Stimulated activated effector memory CD8-positive, alpha-beta T cell treated with anti-CD3 and anti-CD28 coated beads, Interleukin-12 subunit alpha, Interleukin-12 subunit beta, amount 100 ng/mL, for 72 hours (primary cell): ENCODE measurements at regions not wholly inside any gene's neighbourhood (a gene's known extent, or its start where the extent isn't known, plus 50 kb on each side); places are given as distances from the start of the nearest gene placed in this dataset.

Source experiments
- ATAC-seq: fragments of 150-1000 bp; cut with Tn5 transposase; 2 replicates; pipeline ENCODE4 v1.10.0; 2021
- DNase-seq, 2 donors: peaks; one replicate each; pipeline ENCODE4 v3.0.0; 2021 to 2022; ENCODE audit warnings: low spot score in 2 of 2
- H3K27ac Mint-ChIP-seq: one replicate; pipeline ENCODE4 v1.8.0; 2022; ENCODE audit warnings: mild to moderate bottlenecking, mixed read lengths
- H3K36me3 Mint-ChIP-seq: one replicate; pipeline ENCODE4 v1.8.0; 2022; ENCODE audit warnings: mild to moderate bottlenecking, mixed read lengths
- H3K4me1 Mint-ChIP-seq: one replicate; pipeline ENCODE4 v1.8.0; 2022; ENCODE audit warnings: mixed read lengths
- H3K4me3 Mint-ChIP-seq: one replicate; pipeline ENCODE4 v1.8.0; 2022; ENCODE audit warnings: mild to moderate bottlenecking, mixed read lengths
- H3K9me3 Mint-ChIP-seq: one replicate; pipeline ENCODE4 v1.8.0; 2022; ENCODE audit warnings: mixed read lengths

GRCh38 chr1:82449506-82450057 lies 648.8 kb downstream of the ADGRL2 start:
- H3K9me3 Mint-ChIP-seq: peaks cover 33% of the 10 kb centered on the region
- no peaks in the 10 kb centered on the region for H3K36me3 Mint-ChIP-seq
- no peak overlapping the region for H3K4me3 Mint-ChIP-seq
- DNase-seq (no peak), ATAC-seq (no peak)
- H3K4me1 Mint-ChIP-seq: no peaks in the 10 kb centered on the region
- H3K27ac Mint-ChIP-seq: no peak overlapping the region

DNA sequence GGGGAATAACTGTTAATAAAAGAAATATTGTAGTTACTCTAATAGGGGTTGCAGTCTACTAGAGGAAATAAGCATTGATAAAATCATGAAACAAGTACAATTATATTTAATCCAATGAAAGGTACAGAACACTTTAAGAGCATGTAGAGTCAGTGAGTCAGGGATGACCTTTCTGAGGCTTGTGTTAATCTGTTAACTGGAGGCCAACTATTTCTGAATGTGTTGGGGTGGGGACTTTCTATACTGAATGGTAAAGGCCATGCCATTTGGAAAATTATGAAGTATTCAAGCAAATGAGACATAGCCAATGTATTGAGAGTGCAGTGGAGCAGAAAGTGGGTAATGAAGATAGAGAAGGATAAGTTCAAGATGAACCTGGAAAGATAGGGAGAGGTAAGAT lies 646.2 kb downstream of the ADGRL2 start:
- DNase-seq: no peak
- H3K4me1 Mint-ChIP-seq: no peaks in the 10 kb centered on the region
- no peaks in the 10 kb centered on the region for H3K36me3 Mint-ChIP-seq
- no peak overlapping the region for H3K4me3 Mint-ChIP-seq
- no peak overlapping the region for H3K27ac Mint-ChIP-seq
- no peak for ATAC-seq
- H3K9me3 Mint-ChIP-seq: peaks cover 31% of the 10 kb centered on the region

- Mint-ChIP-seq H3K36me3 (no peaks in the 10 kb centered on the region), H3K4me1 (no peaks in the 10 kb centered on the region), H3K27ac (no peak overlapping the region), H3K4me3 (no peak overlapping the region), H3K9me3 (peaks cover 28% of the 10 kb centered on the region)
- DNase-seq (no peak), ATAC-seq (no peak)
These were observed 645.5 kb downstream of the ADGRL2 start for GRCh38 chr1:82446236-82446635.

GRCh38 chr1:82445827-82446226 lies 645.1 kb downstream of the ADGRL2 start:
- H3K36me3 Mint-ChIP-seq: no peaks in the 10 kb centered on the region
- no peaks in the 10 kb centered on the region for H3K4me1 Mint-ChIP-seq
- peaks cover 28% of the 10 kb centered on the region for H3K9me3 Mint-ChIP-seq
- H3K4me3 Mint-ChIP-seq: no peak overlapping the region
- DNase-seq: no peak
- H3K27ac Mint-ChIP-seq: no peak overlapping the region
- ATAC-seq: no peak

GRCh38 chr1:82445132-82445531 lies 644.4 kb downstream of the ADGRL2 start:
- H3K36me3 Mint-ChIP-seq: no peaks in the 10 kb centered on the region
- H3K9me3 Mint-ChIP-seq: peaks cover 27% of the 10 kb centered on the region
- no peak for ATAC-seq
- H3K4me3 Mint-ChIP-seq: no peak overlapping the region
- no peaks in the 10 kb centered on the region for H3K4me1 Mint-ChIP-seq
- H3K27ac Mint-ChIP-seq: no peak overlapping the region
- DNase-seq: no peak

- Mint-ChIP-seq H3K4me1 (no peaks in the 10 kb centered on the region), H3K27ac (no peak overlapping the region), H3K4me3 (no peak overlapping the region), H3K36me3 (no peaks in the 10 kb centered on the region), H3K9me3 (peaks cover 16% of the 10 kb centered on the region)
- no peak for DNase-seq
- ATAC-seq: no peak
These were observed 640.7 kb downstream of the ADGRL2 start for GRCh38 chr1:82441402-82441801.

GRCh38 chr1:82423174-82423815 lies 622.6 kb downstream of the ADGRL2 start:
- DNase-seq: no peak
- Mint-ChIP-seq H3K36me3 (no peaks in the 10 kb centered on the region), H3K27ac (no peak overlapping the region), H3K4me1 (no peaks in the 10 kb centered on the region), H3K9me3 (peaks cover 15% of the 10 kb centered on the region), H3K4me3 (no peak overlapping the region)
- no peak for ATAC-seq

GRCh38 chr1:82421782-82422181 lies 621.0 kb downstream of the ADGRL2 start:
- ATAC-seq (no peak), DNase-seq (no peak)
- H3K27ac Mint-ChIP-seq: no peak overlapping the region
- H3K9me3 Mint-ChIP-seq: peaks cover 13% of the 10 kb centered on the region
- H3K4me1 Mint-ChIP-seq: no peaks in the 10 kb centered on the region
- H3K36me3 Mint-ChIP-seq: no peaks in the 10 kb centered on the region
- H3K4me3 Mint-ChIP-seq: no peak overlapping the region

GRCh38 chr1:82420584-82420983 lies 619.9 kb downstream of the ADGRL2 start:
- no peaks in the 10 kb centered on the region for H3K36me3 Mint-ChIP-seq
- H3K27ac Mint-ChIP-seq: no peak overlapping the region
- no peak overlapping the region for H3K4me3 Mint-ChIP-seq
- H3K4me1 Mint-ChIP-seq: no peaks in the 10 kb centered on the region
- peaks cover 10% of the 10 kb centered on the region for H3K9me3 Mint-ChIP-seq
- no peak for ATAC-seq
- no peak for DNase-seq

DNA sequence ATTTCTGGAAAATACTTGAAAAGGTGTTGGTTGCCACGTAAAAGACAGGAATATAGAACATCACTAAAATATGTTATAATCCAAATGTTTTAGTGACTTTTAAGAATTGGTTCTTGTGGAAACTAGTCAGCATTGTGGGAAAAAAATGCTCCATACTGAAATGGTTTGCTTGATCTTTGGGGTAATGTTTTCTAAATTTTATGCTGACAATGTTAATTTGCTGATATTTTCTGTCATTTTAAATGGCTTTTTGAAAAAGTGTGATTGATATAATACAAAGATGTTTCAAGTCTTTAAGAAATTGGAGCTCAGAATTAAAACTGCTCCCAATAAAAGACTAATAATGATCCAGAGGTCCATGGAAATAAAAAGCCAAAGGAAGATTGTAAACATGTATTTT lies 610.9 kb downstream of the ADGRL2 start:
- no peaks in the 10 kb centered on the region for H3K4me1 Mint-ChIP-seq
- no peaks in the 10 kb centered on the region for H3K36me3 Mint-ChIP-seq
- H3K27ac Mint-ChIP-seq: no peak overlapping the region
- DNase-seq: no peak
- ATAC-seq: no peak
- H3K9me3 Mint-ChIP-seq: peaks cover 12% of the 10 kb centered on the region
- H3K4me3 Mint-ChIP-seq: no peak overlapping the region

DNA sequence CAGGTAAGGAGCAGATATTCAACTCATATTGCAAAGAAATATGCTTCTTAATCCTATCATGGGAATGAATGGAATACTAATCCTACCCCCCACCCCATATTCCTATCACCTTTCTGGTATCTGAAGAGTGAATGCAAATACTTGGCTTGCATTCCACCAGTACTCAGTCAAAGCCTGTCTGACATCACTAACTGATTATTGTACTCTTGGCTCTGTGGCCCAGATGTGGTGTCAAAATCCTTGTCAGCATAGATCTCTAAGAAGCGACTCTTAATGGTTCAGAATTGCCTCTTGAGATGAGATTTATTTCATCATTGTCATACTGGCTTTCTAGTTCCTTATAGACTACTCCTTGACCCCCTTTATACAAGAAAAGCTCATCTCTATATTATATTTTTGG lies 604.6 kb downstream of the ADGRL2 start:
- Mint-ChIP-seq H3K4me1 (no peaks in the 10 kb centered on the region), H3K36me3 (no peaks in the 10 kb centered on the region), H3K27ac (no peak overlapping the region), H3K4me3 (no peak overlapping the region), H3K9me3 (peaks cover 17% of the 10 kb centered on the region)
- ATAC-seq (no peak), DNase-seq (no peak)

- H3K4me1 Mint-ChIP-seq: no peaks in the 10 kb centered on the region
- no peak overlapping the region for H3K27ac Mint-ChIP-seq
- DNase-seq (no peak), ATAC-seq (no peak)
- H3K36me3 Mint-ChIP-seq: no peaks in the 10 kb centered on the region
- peaks cover 7% of the 10 kb centered on the region for H3K9me3 Mint-ChIP-seq
- H3K4me3 Mint-ChIP-seq: no peak overlapping the region
These were observed 600.4 kb downstream of the ADGRL2 start for GRCh38 chr1:82401116-82401515.

DNA sequence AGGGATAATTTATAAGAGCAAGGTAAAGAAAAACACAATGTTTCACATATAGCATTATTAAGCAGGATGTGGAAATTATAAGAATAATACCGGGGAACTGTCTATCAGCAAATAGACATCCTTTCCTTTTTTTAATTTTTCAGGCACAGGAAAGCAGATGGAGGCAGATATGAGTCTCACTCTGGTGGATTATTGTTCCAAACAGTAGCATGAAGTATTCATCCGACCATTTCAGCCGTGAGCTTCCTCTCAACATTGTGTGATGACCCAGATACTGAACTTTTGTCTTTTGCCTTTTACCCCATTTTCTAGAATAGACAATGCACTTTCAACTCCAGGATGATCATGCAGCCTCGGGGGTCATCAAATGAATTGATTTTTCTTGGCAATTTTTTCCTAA lies 599.8 kb downstream of the ADGRL2 start:
- ATAC-seq (no peak), DNase-seq (no peak)
- Mint-ChIP-seq H3K27ac (no peak overlapping the region), H3K4me3 (no peak overlapping the region), H3K9me3 (peaks cover 8% of the 10 kb centered on the region), H3K36me3 (no peaks in the 10 kb centered on the region), H3K4me1 (no peaks in the 10 kb centered on the region)

DNA sequence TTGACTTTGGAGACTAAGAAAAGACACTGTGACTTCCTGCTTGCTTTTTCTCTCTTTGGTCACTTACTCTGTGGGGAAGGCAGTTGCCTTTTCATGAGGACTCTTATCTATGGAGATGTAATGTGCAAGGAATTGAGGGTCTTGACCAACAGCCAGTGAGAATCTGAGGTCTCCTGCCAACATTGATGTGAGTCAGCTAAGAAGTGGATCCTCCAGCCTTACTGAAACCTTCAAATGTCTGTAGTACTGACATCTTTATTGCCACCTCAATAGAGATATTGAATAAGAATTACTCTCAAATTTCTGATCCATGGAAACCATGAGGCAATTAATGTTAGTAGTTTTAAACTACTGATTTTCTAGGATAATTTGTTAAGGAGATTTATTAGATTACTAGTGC lies 598.4 kb downstream of the ADGRL2 start:
- H3K4me3 Mint-ChIP-seq: no peak overlapping the region
- peaks cover 4% of the 10 kb centered on the region for H3K9me3 Mint-ChIP-seq
- no peak overlapping the region for H3K27ac Mint-ChIP-seq
- H3K36me3 Mint-ChIP-seq: no peaks in the 10 kb centered on the region
- no peaks in the 10 kb centered on the region for H3K4me1 Mint-ChIP-seq
- no peak for ATAC-seq
- no peak for DNase-seq

GRCh38 chr1:82398357-82398756 lies 597.6 kb downstream of the ADGRL2 start:
- DNase-seq: no peak
- Mint-ChIP-seq H3K36me3 (no peaks in the 10 kb centered on the region), H3K4me3 (no peak overlapping the region), H3K9me3 (peaks cover 6% of the 10 kb centered on the region), H3K4me1 (no peaks in the 10 kb centered on the region), H3K27ac (no peak overlapping the region)
- ATAC-seq: no peak

GRCh38 chr1:82395440-82395839 lies 594.7 kb downstream of the ADGRL2 start:
- Mint-ChIP-seq H3K27ac (no peak overlapping the region), H3K4me1 (no peaks in the 10 kb centered on the region), H3K9me3 (peaks cover 10% of the 10 kb centered on the region), H3K4me3 (no peak overlapping the region), H3K36me3 (no peaks in the 10 kb centered on the region)
- no peak for ATAC-seq
- DNase-seq: no peak

DNA sequence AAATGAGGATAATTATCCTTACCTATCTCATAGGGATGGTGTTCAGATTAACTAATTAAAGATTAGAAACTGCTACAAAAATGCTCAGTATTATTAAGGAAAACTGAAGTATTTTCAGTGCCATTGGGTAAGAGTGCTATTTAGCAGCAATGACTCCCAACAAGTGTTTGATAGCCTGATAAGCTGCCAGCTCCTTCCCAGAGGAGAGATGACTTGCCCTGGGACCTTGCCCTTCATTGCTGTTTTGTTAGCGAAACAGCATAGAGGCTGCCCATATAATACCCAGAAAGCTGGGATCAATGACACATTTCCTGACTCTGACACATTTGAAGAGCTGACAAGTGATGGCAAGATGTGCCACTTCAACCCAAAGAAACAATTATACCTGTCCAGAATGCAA lies 592.2 kb downstream of the ADGRL2 start:
- H3K4me3 Mint-ChIP-seq: no peak overlapping the region
- H3K4me1 Mint-ChIP-seq: no peaks in the 10 kb centered on the region
- peaks cover 16% of the 10 kb centered on the region for H3K9me3 Mint-ChIP-seq
- no peak overlapping the region for H3K27ac Mint-ChIP-seq
- no peak for DNase-seq
- H3K36me3 Mint-ChIP-seq: no peaks in the 10 kb centered on the region
- no peak for ATAC-seq
